HL-60 (cell line): ENCODE measurements at regions not wholly inside any gene's neighbourhood (a gene's known extent, or its start where the extent isn't known, plus 50 kb on each side); places are given as distances from the start of the nearest gene placed in this dataset.

ENCODE experiments used
- CTCF ChIP-seq: IDR thresholded peaks from one replicate; pipeline ENCODE4 v1.5.1; 2011; ENCODE audit warnings: low read length, control low read depth, inconsistent platforms; ENCODE audit not compliant: insufficient read depth
- GABPA ChIP-seq: IDR thresholded peaks from 2 replicates; pipeline ENCODE4 v1.6.1; 2012; ENCODE audit warnings: low read depth
- POLR2AphosphoS5 ChIP-seq: IDR thresholded peaks from 2 replicates; pipeline ENCODE4 v1.6.1; 2012; ENCODE audit warnings: low read depth

GRCh38 chr9:20240498-20240897 lies 381.8 kb downstream of the MLLT3 start:
- TF ChIP-seq CTCF (no peak), GABPA (no peak), POLR2AphosphoS5 (no peak)
